Choroid plexus epithelial cell (primary cell): ENCODE measurements at regions not wholly inside any gene's neighbourhood (a gene's known extent, or its start where the extent isn't known, plus 50 kb on each side); places are given as distances from the start of the nearest gene placed in this dataset.

Experiments
- DNase-seq: peaks from one replicate; pipeline ENCODE4 v3.0.0-alpha.2; 2010; ENCODE audit warnings: low read depth
- H3K4me3 ChIP-seq: 2 replicates; pipeline ENCODE4 v1.5.1; 2011; ENCODE audit warnings: low read depth, mild to moderate bottlenecking, control low read depth, low read length, moderate library complexity
- TF ChIP-seq, protein P1 (sequence below): conservative IDR thresholded peaks from 2 replicates; pipeline ENCODE4 v1.5.1; 2011; ENCODE audit warnings: low read depth, mild to moderate bottlenecking, control low read depth, inconsistent platforms, low read length, moderate library complexity

DNA sequence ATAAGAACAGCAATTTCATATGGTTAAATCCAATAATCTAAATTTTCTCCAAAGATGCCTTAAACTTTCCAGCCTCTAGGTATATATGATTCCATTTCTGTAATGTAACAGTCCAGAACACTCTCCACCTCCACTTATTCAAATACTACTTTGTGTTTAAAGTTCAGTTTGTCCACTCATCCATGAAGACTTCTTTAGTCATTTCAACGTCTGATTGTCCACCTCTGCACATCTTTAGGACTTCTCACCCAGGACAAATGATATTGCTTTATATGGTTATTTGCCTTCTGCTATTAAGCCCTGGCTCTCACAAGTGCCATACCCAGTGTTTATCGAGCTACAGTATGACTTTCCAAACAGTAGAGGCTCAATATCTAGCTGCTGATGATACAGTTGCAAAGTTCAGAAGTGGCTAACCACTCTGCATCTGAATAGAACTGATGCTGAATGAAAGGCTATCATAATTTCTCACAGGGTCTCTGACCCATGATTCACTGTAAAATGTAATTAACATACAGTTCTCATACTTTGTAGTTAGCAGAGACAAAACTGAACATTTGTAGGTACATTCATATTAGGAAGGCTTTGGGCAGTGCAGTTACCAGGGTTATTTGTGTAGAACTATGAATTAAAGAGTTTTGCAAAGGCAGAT is 93.7 kb upstream of the MBNL1 start:
- TF ChIP-seq, protein P1, sequence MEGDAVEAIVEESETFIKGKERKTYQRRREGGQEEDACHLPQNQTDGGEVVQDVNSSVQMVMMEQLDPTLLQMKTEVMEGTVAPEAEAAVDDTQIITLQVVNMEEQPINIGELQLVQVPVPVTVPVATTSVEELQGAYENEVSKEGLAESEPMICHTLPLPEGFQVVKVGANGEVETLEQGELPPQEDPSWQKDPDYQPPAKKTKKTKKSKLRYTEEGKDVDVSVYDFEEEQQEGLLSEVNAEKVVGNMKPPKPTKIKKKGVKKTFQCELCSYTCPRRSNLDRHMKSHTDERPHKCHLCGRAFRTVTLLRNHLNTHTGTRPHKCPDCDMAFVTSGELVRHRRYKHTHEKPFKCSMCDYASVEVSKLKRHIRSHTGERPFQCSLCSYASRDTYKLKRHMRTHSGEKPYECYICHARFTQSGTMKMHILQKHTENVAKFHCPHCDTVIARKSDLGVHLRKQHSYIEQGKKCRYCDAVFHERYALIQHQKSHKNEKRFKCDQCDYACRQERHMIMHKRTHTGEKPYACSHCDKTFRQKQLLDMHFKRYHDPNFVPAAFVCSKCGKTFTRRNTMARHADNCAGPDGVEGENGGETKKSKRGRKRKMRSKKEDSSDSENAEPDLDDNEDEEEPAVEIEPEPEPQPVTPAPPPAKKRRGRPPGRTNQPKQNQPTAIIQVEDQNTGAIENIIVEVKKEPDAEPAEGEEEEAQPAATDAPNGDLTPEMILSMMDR = no peak
- H3K4me3 ChIP-seq = no peak overlapping the region
- DNase-seq = peak; percentile 19

- no peak overlapping the region for H3K4me3 ChIP-seq
- DNase-seq = peak; percentile 94
- TF ChIP-seq, protein P1 = no peak
These were observed 93.2 kb upstream of the MBNL1 start for GRCh38 chr3:152175528-152175889.

- DNase-seq = peak; percentile 58
- TF ChIP-seq, protein P1 = no peak
- no peak overlapping the region for H3K4me3 ChIP-seq
These were observed 92.5 kb upstream of the MBNL1 start for GRCh38 chr3:152176241-152176640.

- H3K4me3 ChIP-seq = no peak overlapping the region
- DNase-seq = no peak
- TF ChIP-seq, protein P1 = no peak
These were observed 91.7 kb upstream of the MBNL1 start for GRCh38 chr3:152176998-152177397.

DNA sequence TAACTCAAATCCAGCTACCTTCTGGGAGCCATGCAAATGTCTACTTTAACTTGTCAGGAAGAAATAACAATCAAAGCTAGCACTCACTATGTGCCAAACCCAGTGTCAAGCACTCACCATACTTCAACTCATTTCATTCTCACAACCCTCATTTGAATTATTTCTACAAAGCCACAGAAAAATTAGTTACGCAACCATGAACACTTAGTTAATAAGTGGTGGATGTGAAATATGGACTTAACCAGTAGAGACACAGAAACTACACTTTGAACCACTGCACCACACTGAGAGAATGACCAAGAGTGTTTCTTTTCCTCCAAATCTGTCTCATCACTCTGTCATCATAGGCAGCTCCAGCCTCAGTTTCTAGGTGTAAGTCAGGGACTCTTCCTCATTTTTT is 91.0 kb upstream of the MBNL1 start:
- no peak for DNase-seq
- TF ChIP-seq, protein P1 = no peak
- H3K4me3 ChIP-seq = no peak overlapping the region

GRCh38 chr3:152183473-152183872 is 85.3 kb upstream of the MBNL1 start:
- no peak overlapping the region for H3K4me3 ChIP-seq
- DNase-seq = peak; percentile 73
- TF ChIP-seq, protein P1 = peak; percentile 79

DNA sequence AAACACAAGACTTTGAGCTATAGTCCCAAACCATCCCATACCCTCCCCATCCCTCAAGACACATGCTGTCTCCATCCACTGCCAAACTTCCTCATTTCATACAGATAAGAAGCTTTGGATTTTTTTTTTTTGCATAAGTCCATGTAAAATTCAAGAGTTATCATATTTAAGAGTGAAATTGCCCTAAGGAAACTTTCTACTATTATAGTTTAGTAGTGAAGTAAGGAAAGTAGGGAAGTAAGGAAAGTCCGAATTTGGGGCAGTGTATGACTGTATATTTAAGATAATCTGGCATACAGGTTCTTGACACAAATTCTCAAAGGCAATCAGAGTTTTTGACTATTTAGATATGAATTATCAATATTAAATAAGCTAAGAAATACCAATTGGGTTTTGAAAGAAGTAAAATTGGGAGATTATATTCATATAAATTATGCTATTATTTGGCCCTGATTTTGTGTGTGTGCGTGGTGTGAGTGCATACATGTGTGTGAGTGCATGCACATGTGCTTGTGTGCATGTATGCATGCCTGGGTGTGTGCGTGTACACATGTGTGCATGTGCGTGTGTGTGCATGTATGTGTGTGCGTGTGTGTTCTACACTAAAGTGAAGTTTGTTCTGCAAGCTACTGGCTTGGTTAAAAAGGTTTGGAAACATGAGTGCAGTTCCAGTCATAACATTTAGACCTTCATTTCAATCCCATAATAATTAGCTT is 83.6 kb upstream of the MBNL1 start:
- TF ChIP-seq, protein P1 = no peak
- H3K4me3 ChIP-seq = no peak overlapping the region
- no peak for DNase-seq
